Neural cell (in vitro differentiated cells): ENCODE measurements at regions not wholly inside any gene's neighbourhood (a gene's known extent, or its start where the extent isn't known, plus 50 kb on each side); places are given as distances from the start of the nearest gene placed in this dataset.

Experiments
- CTCF ChIP-seq: fragments of 450-650 bp; IDR thresholded peaks from 2 replicates; pipeline ENCODE4 v1.5.1; 2014; ENCODE audit warnings: antibody characterized with exemption, mild to moderate bottlenecking, moderate library complexity; ENCODE audit not compliant: poor library complexity, severe bottlenecking
- EZH2 ChIP-seq: fragments of 200-600, 300-800 bp; shearing (Covaris generic), sonication (generic); IDR thresholded peaks from 2 replicates; pipeline ENCODE4 v1.6.1; 2014; ENCODE audit warnings: antibody characterized with exemption, low read length, borderline replicate concordance, mild to moderate bottlenecking; ENCODE audit not compliant: insufficient read depth, poor library complexity, severe bottlenecking
- POLR2AphosphoS5 ChIP-seq: IDR thresholded peaks from 2 replicates; pipeline ENCODE4 v1.6.1; 2012
- RAD21 ChIP-seq: fragments of 450-650 bp; conservative IDR thresholded peaks from 2 replicates; pipeline ENCODE4 v1.6.1; 2014; ENCODE audit warnings: antibody characterized with exemption, mild to moderate bottlenecking, moderate library complexity
- TAF1 ChIP-seq: IDR thresholded peaks from 2 replicates; pipeline ENCODE4 v1.6.1; 2012; ENCODE audit warnings: low read depth
- TF ChIP-seq, protein P1 (sequence below): IDR thresholded peaks from 2 replicates; pipeline ENCODE4 v1.6.1; 2012; ENCODE audit warnings: borderline replicate concordance

DNA sequence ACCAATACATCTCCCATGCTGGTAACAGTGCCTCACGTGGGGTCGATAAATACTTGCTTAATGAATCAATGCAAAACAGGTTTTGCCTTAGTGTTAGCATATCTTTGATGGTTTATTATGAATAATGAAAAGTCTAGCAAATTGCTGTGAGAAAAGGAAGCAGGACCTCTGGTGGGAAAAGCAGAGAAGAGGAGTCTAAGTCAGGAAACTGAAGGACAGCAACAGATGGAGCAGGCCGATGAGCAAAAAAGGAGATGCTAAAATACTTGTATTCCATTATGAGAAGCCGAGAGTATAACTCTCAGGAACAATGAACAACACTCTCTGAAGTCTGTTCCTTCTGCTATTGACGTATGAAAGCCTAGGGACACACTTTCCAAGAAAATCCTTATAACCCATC lies 555.2 kb upstream of the KLHL29 start:
- no peak for TF ChIP-seq CTCF
- TF ChIP-seq, protein P1, sequence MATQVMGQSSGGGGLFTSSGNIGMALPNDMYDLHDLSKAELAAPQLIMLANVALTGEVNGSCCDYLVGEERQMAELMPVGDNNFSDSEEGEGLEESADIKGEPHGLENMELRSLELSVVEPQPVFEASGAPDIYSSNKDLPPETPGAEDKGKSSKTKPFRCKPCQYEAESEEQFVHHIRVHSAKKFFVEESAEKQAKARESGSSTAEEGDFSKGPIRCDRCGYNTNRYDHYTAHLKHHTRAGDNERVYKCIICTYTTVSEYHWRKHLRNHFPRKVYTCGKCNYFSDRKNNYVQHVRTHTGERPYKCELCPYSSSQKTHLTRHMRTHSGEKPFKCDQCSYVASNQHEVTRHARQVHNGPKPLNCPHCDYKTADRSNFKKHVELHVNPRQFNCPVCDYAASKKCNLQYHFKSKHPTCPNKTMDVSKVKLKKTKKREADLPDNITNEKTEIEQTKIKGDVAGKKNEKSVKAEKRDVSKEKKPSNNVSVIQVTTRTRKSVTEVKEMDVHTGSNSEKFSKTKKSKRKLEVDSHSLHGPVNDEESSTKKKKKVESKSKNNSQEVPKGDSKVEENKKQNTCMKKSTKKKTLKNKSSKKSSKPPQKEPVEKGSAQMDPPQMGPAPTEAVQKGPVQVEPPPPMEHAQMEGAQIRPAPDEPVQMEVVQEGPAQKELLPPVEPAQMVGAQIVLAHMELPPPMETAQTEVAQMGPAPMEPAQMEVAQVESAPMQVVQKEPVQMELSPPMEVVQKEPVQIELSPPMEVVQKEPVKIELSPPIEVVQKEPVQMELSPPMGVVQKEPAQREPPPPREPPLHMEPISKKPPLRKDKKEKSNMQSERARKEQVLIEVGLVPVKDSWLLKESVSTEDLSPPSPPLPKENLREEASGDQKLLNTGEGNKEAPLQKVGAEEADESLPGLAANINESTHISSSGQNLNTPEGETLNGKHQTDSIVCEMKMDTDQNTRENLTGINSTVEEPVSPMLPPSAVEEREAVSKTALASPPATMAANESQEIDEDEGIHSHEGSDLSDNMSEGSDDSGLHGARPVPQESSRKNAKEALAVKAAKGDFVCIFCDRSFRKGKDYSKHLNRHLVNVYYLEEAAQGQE: no peak
- TF ChIP-seq TAF1: no peak
- TF ChIP-seq EZH2: no peak
- TF ChIP-seq POLR2AphosphoS5: no peak
- no peak for TF ChIP-seq RAD21
